OCI-LY3 (cell line): ENCODE measurements at regions not wholly inside any gene's neighbourhood (a gene's known extent, or its start where the extent isn't known, plus 50 kb on each side); places are given as distances from the start of the nearest gene placed in this dataset.

ENCODE experiments used
- CTCF ChIP-seq: fragments of 200-600, 300-600 bp; sonication (generic); IDR thresholded peaks from 2 replicates; pipeline ENCODE4 v1.5.1; 2014; ENCODE audit warnings: antibody characterized with exemption, low read length, low read depth
- EZH2phosphoT487 ChIP-seq: fragments of 200-600 bp; shearing (Covaris generic); IDR thresholded peaks from 2 replicates; pipeline ENCODE4 v1.6.1; 2018; ENCODE audit warnings: antibody characterized with exemption, mixed run types, low read depth

- TF ChIP-seq EZH2phosphoT487, result no peak
- peak; percentile 39; the same call in 1 of the 2 replicates for TF ChIP-seq CTCF
Measured at GRCh38 chr4:166501941-166502382, 628.9 kb downstream of the TLL1 start.
